ENCODE measurements at regions not wholly inside any gene's neighbourhood (a gene's known extent, or its start where the extent isn't known, plus 50 kb on each side); places are given as distances from the start of the nearest gene placed in this dataset.

DNA sequence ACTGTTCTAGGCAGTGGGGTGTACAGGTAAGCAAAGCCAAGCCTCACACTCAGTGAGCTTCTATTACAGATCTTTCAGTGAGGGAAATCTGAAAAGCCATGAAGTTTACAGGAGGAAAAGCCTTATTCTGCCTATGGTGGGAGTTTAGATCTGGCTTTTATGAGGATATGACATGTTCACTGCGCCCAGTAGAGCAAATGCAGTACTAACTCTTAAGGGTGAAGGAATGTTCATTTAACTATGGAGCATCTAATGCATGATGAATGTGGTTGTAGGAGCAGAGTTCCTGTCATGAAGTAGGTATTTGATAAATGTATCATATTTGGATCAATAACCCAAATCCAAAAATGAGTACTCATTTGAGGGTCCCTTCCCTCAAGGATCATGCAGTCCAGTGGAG, 230.2 kb upstream of the PAPPA start:
- Histone ChIP-seq H3K27me3 (no peaks in the 10 kb centered on the region), H3K36me3 (no peaks in the 10 kb centered on the region), H3K27ac (no peak overlapping the region), H3K4me3 (no peak overlapping the region), H3K4me1 (no peaks in the 10 kb centered on the region), H3K9me3 (no peaks in the 10 kb centered on the region)
- DNase-seq (ENCODE audit: low spot score in 2 of 2) = no peak
- WGBS, 2 donors = 96% methylated on average over 1 of the region's 1 CpG
- TF ChIP-seq POLR2A (IDR thresholded peaks at IDR 0.05) = no peak

DNA sequence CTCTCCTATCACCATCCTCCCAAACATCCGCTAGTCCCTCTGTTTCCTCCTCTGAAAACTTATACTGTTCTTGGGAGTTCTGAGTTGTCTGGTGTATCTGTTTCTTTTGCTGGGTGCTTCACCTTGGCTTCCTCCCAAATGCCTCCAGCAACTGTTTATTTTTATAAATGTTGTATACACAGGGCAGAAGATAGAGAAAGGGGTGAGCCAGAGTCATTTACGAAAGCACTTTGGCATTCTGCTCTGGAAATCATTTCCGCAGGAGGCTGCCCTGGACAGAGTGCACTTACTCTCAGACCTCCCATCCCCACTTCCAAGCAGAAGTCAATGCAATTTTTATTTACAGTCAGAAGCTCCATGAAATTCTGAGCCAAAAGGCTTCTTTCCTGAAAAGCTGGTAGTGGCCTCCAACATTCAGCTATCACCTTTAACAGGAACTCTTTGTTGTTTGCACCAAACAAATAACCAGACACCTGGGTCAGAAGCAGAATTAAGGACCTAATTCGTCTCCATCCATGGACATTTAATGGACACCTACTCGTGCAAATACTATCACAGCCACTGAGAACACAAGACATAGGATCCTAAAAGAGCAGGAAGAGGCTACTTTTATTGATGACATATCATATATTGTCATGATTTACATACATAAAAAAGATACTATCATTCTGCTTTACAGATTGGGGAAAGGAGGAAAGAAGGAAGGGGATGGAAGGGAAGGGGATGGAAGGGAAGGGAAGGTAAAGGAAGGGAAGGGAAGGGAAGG, 229.5 kb upstream of the PAPPA start:
- TF ChIP-seq POLR2A (IDR thresholded peaks at IDR 0.05) (no peak), EP300 (IDR thresholded peaks at IDR 0.05) (no peak)
- TF ChIP-seq, protein P1, sequence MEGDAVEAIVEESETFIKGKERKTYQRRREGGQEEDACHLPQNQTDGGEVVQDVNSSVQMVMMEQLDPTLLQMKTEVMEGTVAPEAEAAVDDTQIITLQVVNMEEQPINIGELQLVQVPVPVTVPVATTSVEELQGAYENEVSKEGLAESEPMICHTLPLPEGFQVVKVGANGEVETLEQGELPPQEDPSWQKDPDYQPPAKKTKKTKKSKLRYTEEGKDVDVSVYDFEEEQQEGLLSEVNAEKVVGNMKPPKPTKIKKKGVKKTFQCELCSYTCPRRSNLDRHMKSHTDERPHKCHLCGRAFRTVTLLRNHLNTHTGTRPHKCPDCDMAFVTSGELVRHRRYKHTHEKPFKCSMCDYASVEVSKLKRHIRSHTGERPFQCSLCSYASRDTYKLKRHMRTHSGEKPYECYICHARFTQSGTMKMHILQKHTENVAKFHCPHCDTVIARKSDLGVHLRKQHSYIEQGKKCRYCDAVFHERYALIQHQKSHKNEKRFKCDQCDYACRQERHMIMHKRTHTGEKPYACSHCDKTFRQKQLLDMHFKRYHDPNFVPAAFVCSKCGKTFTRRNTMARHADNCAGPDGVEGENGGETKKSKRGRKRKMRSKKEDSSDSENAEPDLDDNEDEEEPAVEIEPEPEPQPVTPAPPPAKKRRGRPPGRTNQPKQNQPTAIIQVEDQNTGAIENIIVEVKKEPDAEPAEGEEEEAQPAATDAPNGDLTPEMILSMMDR (IDR thresholded peaks at IDR 0.05) = no peak
- H3K9me3 ChIP-seq = no peaks in the 10 kb centered on the region

DNA sequence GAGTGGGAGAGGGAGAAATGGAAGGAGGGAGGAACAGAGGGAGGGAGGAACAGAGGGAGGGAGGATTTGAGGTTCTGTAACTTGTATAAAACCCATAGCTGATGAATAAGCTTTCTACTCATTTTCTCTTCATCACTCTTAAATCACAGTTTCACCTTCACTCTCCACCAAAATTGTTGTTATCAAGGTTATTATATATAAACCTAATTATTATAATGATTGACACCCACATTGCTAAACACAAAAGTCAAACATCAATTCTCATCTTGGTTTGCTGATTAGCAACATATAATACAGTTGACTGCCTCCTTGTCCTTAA, 229.0 kb upstream of the PAPPA start:
- Histone ChIP-seq H3K9me3 (no peaks in the 10 kb centered on the region), H3K4me3 (no peak overlapping the region), H3K4me1 (no peaks in the 10 kb centered on the region), H3K36me3 (no peaks in the 10 kb centered on the region), H3K27ac (no peak overlapping the region), H3K27me3 (no peaks in the 10 kb centered on the region)
- no peak for DNase-seq (ENCODE audit: low spot score in 2 of 2)
- no peak for TF ChIP-seq POLR2A (IDR thresholded peaks at IDR 0.05)
- TF ChIP-seq, protein P1 (IDR thresholded peaks at IDR 0.05) = no peak
- no peak for TF ChIP-seq EP300 (IDR thresholded peaks at IDR 0.05)

More for the DNA sequence above, 229.5 kb upstream of the PAPPA start:
- Histone ChIP-seq H3K4me3 (no peak overlapping the region), H3K27ac (no peak overlapping the region), H3K27me3 (no peaks in the 10 kb centered on the region), H3K4me1 (no peaks in the 10 kb centered on the region), H3K36me3 (no peaks in the 10 kb centered on the region)
- WGBS, 2 donors = 57 to 62% methylated on average over 5 of the region's 5 CpGs
- no peak for DNase-seq (ENCODE audit: low spot score in 2 of 2)

- Histone ChIP-seq H3K4me3 (no peak overlapping the region), H3K9me3 (no peaks in the 10 kb centered on the region), H3K27me3 (no peaks in the 10 kb centered on the region), H3K36me3 (no peaks in the 10 kb centered on the region), H3K27ac (no peak overlapping the region), H3K4me1 (no peaks in the 10 kb centered on the region)
- no peak for DNase-seq (ENCODE audit: low spot score in 2 of 2)
- TF ChIP-seq POLR2A (IDR thresholded peaks at IDR 0.05) (no peak), EP300 (IDR thresholded peaks at IDR 0.05) (no peak)
- TF ChIP-seq, protein P1 (IDR thresholded peaks at IDR 0.05) = no peak
- 86% methylated on average over 2 of the region's 2 CpGs for WGBS, 2 donors
These were observed 228.2 kb upstream of the PAPPA start for GRCh38 chr9:115925424-115925823.

DNA sequence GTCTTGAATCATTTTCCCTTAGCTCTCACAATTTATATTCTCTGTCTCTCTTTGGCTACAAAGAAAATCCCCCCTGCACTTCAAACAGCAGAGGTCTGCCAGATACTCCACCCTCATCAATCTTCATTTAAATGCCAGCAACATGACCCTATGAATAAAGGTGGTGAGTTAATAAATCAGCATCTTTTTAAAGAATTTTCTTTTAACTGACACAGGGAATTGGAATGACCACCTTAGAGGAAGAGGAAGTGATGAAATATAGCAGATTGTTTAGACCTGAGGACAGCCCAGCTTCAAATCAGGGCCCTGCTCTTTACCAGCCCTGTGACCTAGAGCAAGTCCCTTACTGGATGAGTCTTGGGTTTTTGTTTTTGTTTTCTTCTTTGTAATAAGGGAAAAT, 223.1 kb upstream of the PAPPA start:
- H3K9me3 ChIP-seq = no peaks in the 10 kb centered on the region
- TF ChIP-seq POLR2A (IDR thresholded peaks at IDR 0.05) (no peak), EP300 (IDR thresholded peaks at IDR 0.05) (no peak)
- TF ChIP-seq, protein P1 (IDR thresholded peaks at IDR 0.05) = no peak
- no peak overlapping the region for H3K4me3 ChIP-seq
- H3K4me1 ChIP-seq = no peaks in the 10 kb centered on the region
- no peak for DNase-seq (ENCODE audit: low spot score in 2 of 2)
- H3K36me3 ChIP-seq = no peaks in the 10 kb centered on the region
- no peaks in the 10 kb centered on the region for H3K27me3 ChIP-seq
- no peak overlapping the region for H3K27ac ChIP-seq

DNA sequence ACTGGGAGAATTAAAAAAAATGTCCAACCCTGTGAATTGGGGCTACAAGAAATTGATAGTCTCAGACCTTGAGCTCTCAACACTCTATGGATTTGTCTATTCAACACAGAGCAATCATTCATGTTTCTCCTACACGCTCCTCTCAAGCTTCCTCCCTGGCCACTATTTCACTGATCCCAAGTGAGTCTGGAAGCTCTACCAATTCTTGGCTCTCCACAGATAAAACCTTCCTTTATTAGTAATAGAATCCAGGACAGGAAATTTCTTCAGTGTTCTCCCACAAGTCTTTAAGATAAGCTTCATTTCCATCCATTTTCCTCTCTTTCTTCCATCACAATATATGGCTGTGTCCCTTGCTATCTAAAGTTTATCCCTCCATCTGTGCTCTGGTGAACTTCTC, 215.1 kb upstream of the PAPPA start:
- TF ChIP-seq, protein P1 (IDR thresholded peaks at IDR 0.05) = no peak
- no peak for TF ChIP-seq POLR2A (IDR thresholded peaks at IDR 0.05)
- no peak for TF ChIP-seq EP300 (IDR thresholded peaks at IDR 0.05)
- Histone ChIP-seq H3K36me3 (no peaks in the 10 kb centered on the region), H3K27ac (no peak overlapping the region), H3K27me3 (no peaks in the 10 kb centered on the region), H3K4me3 (no peak overlapping the region), H3K4me1 (peaks cover 0 to 18% (median 9%) of the 10 kb centered on the region in 4 donors), H3K9me3 (no peaks in the 10 kb centered on the region)
- 85 to 89% methylated on average over 1 of the region's 1 CpG for WGBS, 2 donors
- DNase-seq (ENCODE audit: low spot score in 2 of 2) = no peak

Measured in tibial nerve (tissue), 4 donors.